ENCODE measurements at regions not wholly inside any gene's neighbourhood (a gene's known extent, or its start where the extent isn't known, plus 50 kb on each side); places are given as distances from the start of the nearest gene placed in this dataset.

DNA sequence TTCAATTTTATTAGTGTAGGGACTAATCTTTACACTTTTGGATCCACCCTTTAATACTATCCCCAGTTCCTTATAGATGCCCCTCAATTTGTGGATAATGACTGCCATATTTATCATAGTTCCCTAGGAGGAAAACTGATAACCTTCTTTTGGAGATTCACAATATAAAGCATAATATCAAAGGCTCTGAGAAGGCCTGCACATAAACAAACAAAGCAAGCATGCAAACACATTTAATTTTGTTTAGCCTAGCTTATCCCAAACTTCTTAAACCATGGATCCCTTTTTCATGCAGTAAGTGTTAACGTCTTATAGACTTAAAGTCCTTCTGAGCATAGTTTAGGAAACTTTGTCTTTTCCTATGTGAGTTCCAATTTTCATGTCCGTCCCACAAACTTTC, 290.4 kb upstream of the TBX3 start:
- no peak for ATAC-seq (ENCODE audit: insufficient read depth, low FRiP score)
- 89 to 91% methylated on average over 2 of the region's 2 CpGs for WGBS, 2 donors

GRCh38 chr12:114968727-114969126, 284.8 kb upstream of the TBX3 start:
- no peak for ATAC-seq (ENCODE audit: insufficient read depth, low FRiP score)
- Histone ChIP-seq H3K36me3 (ENCODE audit: control insufficient read depth in 4 of 4, insufficient read depth in 4 of 4, low read length in 4 of 4) (no peaks in the 10 kb centered on the region), H3K9ac (ENCODE audit: insufficient read depth in 1 of 2, low read length in 2 of 2) (no peak overlapping the region), H3K27ac (ENCODE audit: low read depth in 1 of 2, low read length in 1 of 2) (no peak overlapping the region), H3K9me3 (ENCODE audit: control insufficient read depth in 4 of 4, insufficient read depth in 3 of 4, low read length in 3 of 4) (no peaks in the 10 kb centered on the region), H3K27me3 (ENCODE audit: control insufficient read depth in 3 of 3, insufficient read depth in 3 of 3, low read length in 2 of 3) (no peaks in the 10 kb centered on the region), H3K4me3 (no peak overlapping the region), H3K4me1 (ENCODE audit: control insufficient read depth in 5 of 5, insufficient read depth in 5 of 5, low read length in 5 of 5) (peaks cover 0 to 9% (median 0%) of the 10 kb centered on the region in 5 donors)
- TF ChIP-seq CTCF (IDR thresholded peaks at IDR 0.05; ENCODE audit: control extremely low read depth, extremely low read depth) = no peak
- DNase-seq = no peak
- WGBS, 2 donors = 82% methylated on average over 4 of the region's 4 CpGs

More for the DNA sequence above, 290.4 kb upstream of the TBX3 start:
- Histone ChIP-seq H3K27ac (ENCODE audit: low read depth in 1 of 2, low read length in 1 of 2) (no peak overlapping the region), H3K9ac (ENCODE audit: insufficient read depth in 1 of 2, low read length in 2 of 2) (no peak overlapping the region), H3K27me3 (ENCODE audit: control insufficient read depth in 3 of 3, insufficient read depth in 3 of 3, low read length in 2 of 3) (no peaks in the 10 kb centered on the region), H3K36me3 (ENCODE audit: control insufficient read depth in 4 of 4, insufficient read depth in 4 of 4, low read length in 4 of 4) (no peaks in the 10 kb centered on the region), H3K9me3 (ENCODE audit: control insufficient read depth in 4 of 4, insufficient read depth in 3 of 4, low read length in 3 of 4) (no peaks in the 10 kb centered on the region), H3K4me1 (ENCODE audit: control insufficient read depth in 5 of 5, insufficient read depth in 5 of 5, low read length in 5 of 5) (no peaks in the 10 kb centered on the region), H3K4me3 (no peak overlapping the region)
- no peak for DNase-seq
- TF ChIP-seq CTCF (IDR thresholded peaks at IDR 0.05; ENCODE audit: control extremely low read depth, extremely low read depth) = no peak

DNA sequence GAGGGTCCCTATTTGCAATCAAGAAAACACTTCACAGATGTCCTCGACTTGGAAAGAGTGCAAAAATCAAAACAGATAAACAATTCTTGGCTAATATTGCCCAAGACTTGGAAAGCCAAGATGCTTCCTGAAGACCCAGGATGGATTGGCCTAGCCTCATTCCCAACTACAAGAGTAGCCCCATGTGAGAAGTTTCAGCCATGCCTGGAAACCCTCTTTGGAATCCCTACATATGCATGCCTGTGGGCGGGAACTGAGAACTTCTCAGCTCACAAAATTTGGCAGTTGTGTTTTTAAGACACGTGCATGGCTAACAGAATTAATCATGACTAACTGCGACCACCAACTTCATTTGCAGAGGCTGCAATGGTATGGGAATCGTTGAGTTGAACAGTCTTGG, 283.2 kb upstream of the TBX3 start:
- TF ChIP-seq CTCF (IDR thresholded peaks at IDR 0.05; ENCODE audit: control extremely low read depth, extremely low read depth) = no peak
- no peak overlapping the region for H3K27ac ChIP-seq (ENCODE audit: low read depth in 1 of 2, low read length in 1 of 2)
- no peak overlapping the region for H3K9ac ChIP-seq (ENCODE audit: insufficient read depth in 1 of 2, low read length in 2 of 2)
- no peak overlapping the region for H3K4me3 ChIP-seq
- DNase-seq (peak; percentile 20 to 82 (median 58)), ATAC-seq (ENCODE audit: insufficient read depth, low FRiP score) (no peak)
- H3K27me3 ChIP-seq (ENCODE audit: control insufficient read depth in 3 of 3, insufficient read depth in 3 of 3, low read length in 2 of 3) = no peaks in the 10 kb centered on the region
- 81 to 87% methylated on average over 5 of the region's 5 CpGs for WGBS, 2 donors
- peaks cover 0 to 9% (median 0%) of the 10 kb centered on the region in 5 donors for H3K4me1 ChIP-seq (ENCODE audit: control insufficient read depth in 5 of 5, insufficient read depth in 5 of 5, low read length in 5 of 5)
- H3K36me3 ChIP-seq (ENCODE audit: control insufficient read depth in 4 of 4, insufficient read depth in 4 of 4, low read length in 4 of 4) = no peaks in the 10 kb centered on the region
- no peaks in the 10 kb centered on the region for H3K9me3 ChIP-seq (ENCODE audit: control insufficient read depth in 4 of 4, insufficient read depth in 3 of 4, low read length in 3 of 4)

DNA sequence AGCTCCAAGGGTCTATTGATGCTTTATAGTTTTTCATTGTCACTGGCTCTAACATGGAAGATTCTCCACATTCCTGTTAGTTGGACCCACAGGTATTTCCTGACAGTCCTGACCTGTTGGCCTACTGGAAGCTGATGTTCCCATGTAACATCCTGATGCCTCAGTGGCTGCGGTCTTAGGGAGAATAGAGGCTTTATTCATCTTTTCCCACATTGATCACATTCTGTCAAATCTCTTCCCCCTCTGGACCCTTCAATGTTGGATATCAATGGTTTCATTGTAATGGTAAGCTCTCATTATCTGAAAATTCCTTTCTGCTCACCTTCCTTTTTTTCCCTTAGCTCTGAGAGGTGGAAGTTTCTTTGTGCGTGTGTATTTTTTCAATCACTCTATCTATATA, 280.9 kb upstream of the TBX3 start:
- H3K4me1 ChIP-seq (ENCODE audit: control insufficient read depth in 5 of 5, insufficient read depth in 5 of 5, low read length in 5 of 5) = peaks cover 0 to 9% (median 0%) of the 10 kb centered on the region in 5 donors
- no peak overlapping the region for H3K27ac ChIP-seq (ENCODE audit: low read depth in 1 of 2, low read length in 1 of 2)
- no peaks in the 10 kb centered on the region for H3K36me3 ChIP-seq (ENCODE audit: control insufficient read depth in 4 of 4, insufficient read depth in 4 of 4, low read length in 4 of 4)
- ATAC-seq (ENCODE audit: insufficient read depth, low FRiP score) (no peak), DNase-seq (no peak)
- no peaks in the 10 kb centered on the region for H3K9me3 ChIP-seq (ENCODE audit: control insufficient read depth in 4 of 4, insufficient read depth in 3 of 4, low read length in 3 of 4)
- 90 to 98% methylated on average over 2 of the region's 2 CpGs for WGBS, 2 donors
- no peak overlapping the region for H3K9ac ChIP-seq (ENCODE audit: insufficient read depth in 1 of 2, low read length in 2 of 2)
- no peaks in the 10 kb centered on the region for H3K27me3 ChIP-seq (ENCODE audit: control insufficient read depth in 3 of 3, insufficient read depth in 3 of 3, low read length in 2 of 3)
- no peak for TF ChIP-seq CTCF (IDR thresholded peaks at IDR 0.05; ENCODE audit: control extremely low read depth, extremely low read depth)
- no peak overlapping the region for H3K4me3 ChIP-seq
